ENCODE measurements at regions not wholly inside any gene's neighbourhood (a gene's known extent, or its start where the extent isn't known, plus 50 kb on each side); places are given as distances from the start of the nearest gene placed in this dataset.

DNA sequence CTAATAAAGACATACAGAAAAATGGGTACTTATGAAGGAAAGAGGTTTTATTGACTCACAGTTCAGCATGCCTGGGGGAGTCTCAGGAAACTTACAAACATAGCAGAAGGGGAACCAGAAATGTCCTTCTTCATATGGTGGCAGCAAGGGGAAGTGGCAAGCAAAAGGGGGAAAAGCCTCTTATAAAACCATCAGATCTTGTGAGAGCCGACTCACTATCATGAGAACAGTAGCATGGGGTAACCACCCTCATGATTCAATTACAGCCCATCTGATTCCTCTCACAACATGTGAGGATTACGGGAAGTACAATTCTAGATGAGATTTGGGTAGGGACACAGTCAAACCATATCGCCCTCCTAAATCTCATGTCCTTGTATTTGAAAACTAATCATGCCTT lies 1305.4 kb upstream of the SORCS1 start:
- 100% methylated on average over 1 of the region's 3 CpGs; no CpG with 5 or more reads in 1 of the 2 experiments for WGBS, 2 experiments (ENCODE audit: insufficient coverage in 2 of 2)
- peaks cover 10% of the 10 kb centered on the region for H3K9me3 ChIP-seq (ENCODE audit: control insufficient read depth, low read length)
- no peaks in the 10 kb centered on the region for H3K4me1 ChIP-seq (ENCODE audit: control insufficient read depth, insufficient read depth, low read length, poor library complexity, severe bottlenecking)
- H3K4me3 ChIP-seq (ENCODE audit: extremely low read depth, insufficient read depth, low read length, poor library complexity, severe bottlenecking), result no peak overlapping the region
- H3K27ac ChIP-seq (ENCODE audit: low read depth, low read length, severe bottlenecking), result no peak overlapping the region
- H3K36me3 ChIP-seq (ENCODE audit: control insufficient read depth, insufficient read depth, low read length), result no peaks in the 10 kb centered on the region

DNA sequence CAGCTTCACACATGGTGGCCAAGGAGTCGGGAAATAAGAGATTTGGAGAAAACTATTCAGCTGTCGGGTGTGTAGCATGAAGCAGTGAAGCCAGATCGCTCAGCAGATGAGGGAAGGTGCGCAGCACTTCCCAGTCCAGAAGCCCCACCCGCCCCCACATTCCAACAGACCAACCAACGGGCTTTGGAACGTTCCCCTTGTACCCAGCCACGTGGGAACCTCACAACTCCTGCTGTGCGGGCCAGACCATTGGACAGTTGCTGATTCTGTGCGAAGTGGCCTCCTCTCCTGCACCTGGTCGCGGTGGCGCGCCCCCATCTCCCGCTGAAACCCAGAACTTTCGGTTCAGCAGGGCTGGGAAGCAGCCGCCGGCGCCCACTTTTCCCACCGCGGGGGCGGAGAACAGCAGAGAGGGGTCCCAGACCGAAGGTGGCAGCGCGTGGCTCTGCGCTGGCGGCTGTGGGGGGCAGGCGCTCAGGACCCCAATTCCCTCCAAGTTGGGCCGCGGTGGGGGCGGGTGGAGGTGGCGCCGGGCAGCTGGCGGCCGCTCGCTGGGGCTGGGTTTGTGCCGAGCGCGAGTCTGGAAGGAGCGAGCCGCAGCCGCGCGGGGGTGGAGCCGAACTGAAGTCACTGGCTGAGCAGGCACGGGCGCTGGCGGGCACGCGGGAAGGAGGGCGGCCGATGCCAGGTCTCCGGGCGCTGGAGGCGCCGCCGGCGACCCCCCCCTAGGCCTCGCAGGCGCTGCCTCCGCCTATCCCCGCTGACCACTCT lies 1301.5 kb upstream of the SORCS1 start:
- Histone ChIP-seq H3K36me3 (ENCODE audit: control insufficient read depth, insufficient read depth, low read length) (no peaks in the 10 kb centered on the region), H3K9me3 (ENCODE audit: control insufficient read depth, low read length) (peaks cover 7% of the 10 kb centered on the region), H3K4me3 (ENCODE audit: extremely low read depth, insufficient read depth, low read length, poor library complexity, severe bottlenecking) (peak overlapping the region; percentile 36), H3K27ac (ENCODE audit: low read depth, low read length, severe bottlenecking) (no peak overlapping the region), H3K4me1 (ENCODE audit: control insufficient read depth, insufficient read depth, low read length, poor library complexity, severe bottlenecking) (no peaks in the 10 kb centered on the region)
- 10 to 13% methylated on average over 25 to 54 of the region's 62 CpGs for WGBS, 2 experiments (ENCODE audit: insufficient coverage in 2 of 2)

DNA sequence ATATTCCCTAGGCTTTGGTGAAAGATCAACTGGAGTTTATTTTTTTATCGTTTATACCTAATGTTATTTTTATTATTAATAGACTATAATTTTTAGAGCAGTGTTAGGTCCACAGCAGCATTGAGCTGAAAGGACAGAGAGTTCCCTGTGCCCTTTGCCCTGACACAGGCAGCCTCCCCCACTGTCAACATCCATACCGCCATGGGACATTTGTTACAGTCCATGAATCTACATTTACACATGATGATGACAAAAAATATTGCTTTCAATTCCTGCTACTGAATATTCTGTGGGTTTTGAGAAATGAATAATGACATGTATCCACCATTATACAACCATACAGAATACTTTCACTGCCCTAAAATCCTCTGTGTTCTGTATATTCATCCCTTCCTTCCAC lies 1297.5 kb upstream of the SORCS1 start:
- no peaks in the 10 kb centered on the region for H3K4me1 ChIP-seq (ENCODE audit: control insufficient read depth, insufficient read depth, low read length, poor library complexity, severe bottlenecking)
- WGBS, 2 experiments (ENCODE audit: insufficient coverage in 2 of 2), result 100% methylated on average over 1 of the region's 2 CpGs; no CpG with 5 or more reads in 1 of the 2 experiments
- H3K4me3 ChIP-seq (ENCODE audit: extremely low read depth, insufficient read depth, low read length, poor library complexity, severe bottlenecking), result no peak overlapping the region
- H3K9me3 ChIP-seq (ENCODE audit: control insufficient read depth, low read length), result no peaks in the 10 kb centered on the region
- H3K27ac ChIP-seq (ENCODE audit: low read depth, low read length, severe bottlenecking), result no peak overlapping the region
- H3K36me3 ChIP-seq (ENCODE audit: control insufficient read depth, insufficient read depth, low read length), result no peaks in the 10 kb centered on the region

DNA sequence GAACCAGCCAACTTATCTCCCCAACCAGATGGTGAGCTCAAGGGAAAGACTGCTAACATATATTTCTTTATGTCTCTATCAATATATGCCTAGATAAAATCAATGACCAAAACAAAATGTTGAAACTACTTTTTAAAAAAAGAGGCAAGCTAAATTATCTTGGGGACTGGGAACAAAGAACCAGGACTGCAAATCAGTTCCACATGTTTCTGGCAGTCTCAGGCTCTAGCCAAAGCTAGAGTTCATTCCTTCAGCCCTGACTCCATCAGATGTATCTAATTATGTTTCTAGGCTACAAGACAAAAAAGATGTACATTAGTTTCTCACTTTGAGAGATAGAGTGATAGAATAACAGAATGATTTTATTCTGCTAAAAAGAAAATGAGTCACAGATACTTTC lies 1290.3 kb upstream of the SORCS1 start:
- no peaks in the 10 kb centered on the region for H3K36me3 ChIP-seq (ENCODE audit: control insufficient read depth, insufficient read depth, low read length)
- H3K27ac ChIP-seq (ENCODE audit: low read depth, low read length, severe bottlenecking), result no peak overlapping the region
- H3K4me3 ChIP-seq (ENCODE audit: extremely low read depth, insufficient read depth, low read length, poor library complexity, severe bottlenecking), result no peak overlapping the region
- no peaks in the 10 kb centered on the region for H3K4me1 ChIP-seq (ENCODE audit: control insufficient read depth, insufficient read depth, low read length, poor library complexity, severe bottlenecking)
- H3K9me3 ChIP-seq (ENCODE audit: control insufficient read depth, low read length), result no peaks in the 10 kb centered on the region

DNA sequence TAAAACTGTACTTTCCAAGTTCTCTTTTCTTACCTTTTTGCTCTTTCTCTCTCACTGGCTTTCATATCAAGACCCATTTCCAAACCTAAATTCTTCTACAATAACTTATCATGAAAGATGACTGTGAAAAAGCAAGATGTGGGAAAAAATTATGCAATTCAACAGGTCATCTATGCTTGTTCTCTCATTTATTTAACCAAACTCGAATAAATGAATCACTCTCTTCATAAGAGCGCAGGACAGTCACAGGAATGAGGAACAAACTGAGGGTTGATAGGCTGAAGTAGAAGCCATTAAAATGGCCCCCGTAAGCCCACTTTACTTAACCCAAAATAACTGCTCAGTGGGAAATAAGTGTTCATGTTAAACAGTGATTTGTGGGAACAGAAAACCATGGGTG lies 1289.7 kb upstream of the SORCS1 start:
- Histone ChIP-seq H3K27ac (ENCODE audit: low read depth, low read length, severe bottlenecking) (no peak overlapping the region), H3K4me3 (ENCODE audit: extremely low read depth, insufficient read depth, low read length, poor library complexity, severe bottlenecking) (no peak overlapping the region), H3K4me1 (ENCODE audit: control insufficient read depth, insufficient read depth, low read length, poor library complexity, severe bottlenecking) (no peaks in the 10 kb centered on the region), H3K36me3 (ENCODE audit: control insufficient read depth, insufficient read depth, low read length) (no peaks in the 10 kb centered on the region), H3K9me3 (ENCODE audit: control insufficient read depth, low read length) (no peaks in the 10 kb centered on the region)
- no CpG with 5 or more reads among the region's 3 CpGs for WGBS, 2 experiments (ENCODE audit: insufficient coverage in 2 of 2)

DNA sequence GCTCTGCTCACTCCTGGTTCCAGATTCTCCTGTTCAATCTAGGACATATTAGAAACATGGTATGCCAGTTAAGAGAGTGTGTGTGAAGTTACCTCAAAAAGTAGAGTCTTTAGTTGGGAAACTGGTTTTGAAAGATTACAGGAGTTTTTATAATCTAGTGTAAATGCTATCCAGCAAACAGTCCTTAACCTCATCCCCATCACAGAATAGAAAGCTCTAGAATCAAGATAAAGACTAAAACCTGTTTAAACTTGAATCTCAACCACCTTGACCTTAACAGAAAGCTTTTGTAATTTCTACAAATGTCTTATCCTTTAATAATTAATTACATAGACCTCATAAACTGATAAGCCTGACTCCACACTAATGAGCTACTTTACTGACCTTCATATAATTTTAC lies 1288.7 kb upstream of the SORCS1 start:
- no peaks in the 10 kb centered on the region for H3K9me3 ChIP-seq (ENCODE audit: control insufficient read depth, low read length)
- no peak overlapping the region for H3K4me3 ChIP-seq (ENCODE audit: extremely low read depth, insufficient read depth, low read length, poor library complexity, severe bottlenecking)
- no peak overlapping the region for H3K27ac ChIP-seq (ENCODE audit: low read depth, low read length, severe bottlenecking)
- no peaks in the 10 kb centered on the region for H3K36me3 ChIP-seq (ENCODE audit: control insufficient read depth, insufficient read depth, low read length)
- H3K4me1 ChIP-seq (ENCODE audit: control insufficient read depth, insufficient read depth, low read length, poor library complexity, severe bottlenecking), result no peaks in the 10 kb centered on the region

DNA sequence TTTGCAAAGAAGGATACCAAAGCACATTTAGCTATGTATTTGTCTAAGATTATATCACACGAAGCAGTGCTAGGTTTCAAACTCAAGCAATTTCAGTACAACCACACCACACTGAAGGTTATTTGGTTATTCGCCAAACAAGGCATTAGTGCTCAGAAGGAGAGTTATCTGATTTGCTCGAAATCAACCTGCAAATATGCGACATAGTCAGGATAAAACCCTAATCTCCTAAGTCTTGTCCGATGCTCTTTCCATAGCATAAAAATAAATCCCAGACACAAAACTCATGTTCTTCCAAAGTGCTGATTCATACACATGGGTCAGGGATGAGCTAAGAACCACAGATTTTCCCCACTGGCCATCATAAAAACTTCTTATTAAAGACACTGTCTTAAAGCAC lies 1288.0 kb upstream of the SORCS1 start:
- no peak overlapping the region for H3K4me3 ChIP-seq (ENCODE audit: extremely low read depth, insufficient read depth, low read length, poor library complexity, severe bottlenecking)
- no peaks in the 10 kb centered on the region for H3K9me3 ChIP-seq (ENCODE audit: control insufficient read depth, low read length)
- H3K4me1 ChIP-seq (ENCODE audit: control insufficient read depth, insufficient read depth, low read length, poor library complexity, severe bottlenecking), result no peaks in the 10 kb centered on the region
- 100% methylated on average over 2 of the region's 5 CpGs for WGBS, 2 experiments (ENCODE audit: insufficient coverage in 2 of 2)
- H3K36me3 ChIP-seq (ENCODE audit: control insufficient read depth, insufficient read depth, low read length), result no peaks in the 10 kb centered on the region
- no peak overlapping the region for H3K27ac ChIP-seq (ENCODE audit: low read depth, low read length, severe bottlenecking)

DNA sequence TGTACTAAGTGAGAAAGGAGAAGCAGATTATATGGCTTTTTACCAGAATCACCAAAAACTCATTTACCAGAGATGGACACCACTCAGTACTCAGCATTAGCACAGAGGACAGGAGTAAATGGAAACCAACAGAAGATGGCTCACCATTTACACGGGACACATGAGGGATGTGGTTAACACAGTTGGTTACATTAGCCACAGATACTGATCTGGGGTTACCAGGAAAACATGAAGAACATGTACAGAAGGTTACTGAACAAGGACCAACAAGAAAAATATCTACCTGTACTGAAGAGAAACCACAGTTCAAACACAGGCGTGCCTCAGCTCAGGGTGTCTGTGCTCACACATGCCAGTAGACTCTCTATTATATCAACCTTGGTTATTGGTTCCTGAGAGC lies 1285.8 kb upstream of the SORCS1 start:
- peaks cover 3% of the 10 kb centered on the region for H3K9me3 ChIP-seq (ENCODE audit: control insufficient read depth, low read length)
- H3K36me3 ChIP-seq (ENCODE audit: control insufficient read depth, insufficient read depth, low read length), result no peaks in the 10 kb centered on the region
- no peaks in the 10 kb centered on the region for H3K4me1 ChIP-seq (ENCODE audit: control insufficient read depth, insufficient read depth, low read length, poor library complexity, severe bottlenecking)
- 86 to 100% methylated on average over 1 to 2 of the region's 2 CpGs for WGBS, 2 experiments (ENCODE audit: insufficient coverage in 2 of 2)
- no peak overlapping the region for H3K4me3 ChIP-seq (ENCODE audit: extremely low read depth, insufficient read depth, low read length, poor library complexity, severe bottlenecking)
- no peak overlapping the region for H3K27ac ChIP-seq (ENCODE audit: low read depth, low read length, severe bottlenecking)

DNA sequence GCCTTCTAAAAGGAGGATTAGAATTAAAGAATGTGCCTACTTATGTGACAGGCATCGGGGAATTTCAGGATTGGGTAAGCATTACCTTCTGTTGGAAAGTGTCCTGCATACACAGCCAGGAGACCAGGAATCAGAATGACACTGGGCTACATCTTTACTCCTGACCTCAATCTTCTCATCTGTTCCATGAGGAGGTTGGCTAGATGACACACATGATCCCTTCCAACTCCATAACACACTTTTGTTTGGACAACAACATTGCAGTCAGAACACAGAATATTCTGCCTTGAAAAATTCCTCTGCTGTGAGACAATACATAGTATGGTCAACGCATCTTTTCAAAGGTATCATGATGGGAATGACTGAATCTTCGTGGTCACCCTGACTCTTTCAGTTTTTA lies 1281.2 kb upstream of the SORCS1 start:
- H3K4me3 ChIP-seq (ENCODE audit: extremely low read depth, insufficient read depth, low read length, poor library complexity, severe bottlenecking), result no peak overlapping the region
- no peaks in the 10 kb centered on the region for H3K36me3 ChIP-seq (ENCODE audit: control insufficient read depth, insufficient read depth, low read length)
- 83 to 91% methylated on average over 2 to 3 of the region's 3 CpGs for WGBS, 2 experiments (ENCODE audit: insufficient coverage in 2 of 2)
- peaks cover 3% of the 10 kb centered on the region for H3K9me3 ChIP-seq (ENCODE audit: control insufficient read depth, low read length)
- no peaks in the 10 kb centered on the region for H3K4me1 ChIP-seq (ENCODE audit: control insufficient read depth, insufficient read depth, low read length, poor library complexity, severe bottlenecking)
- no peak overlapping the region for H3K27ac ChIP-seq (ENCODE audit: low read depth, low read length, severe bottlenecking)

DNA sequence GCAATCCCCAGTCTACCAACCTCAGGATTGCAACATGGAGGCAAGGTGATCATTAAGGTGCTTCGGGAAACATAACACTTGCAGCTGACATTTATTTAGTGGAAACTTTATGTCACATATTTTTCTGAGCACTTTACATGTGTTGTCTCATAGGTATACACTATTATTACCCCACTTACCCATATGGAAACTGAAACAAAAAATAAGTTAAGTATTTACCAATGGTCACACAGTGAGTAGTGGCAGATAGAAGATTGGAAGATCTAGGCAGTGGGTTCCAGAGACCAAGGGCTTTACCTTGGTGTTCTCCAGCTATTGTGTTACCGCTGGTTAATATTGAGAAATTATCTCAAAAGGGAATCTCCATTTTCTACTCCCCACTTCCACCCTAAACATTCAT lies 1279.1 kb upstream of the SORCS1 start:
- Histone ChIP-seq H3K9me3 (ENCODE audit: control insufficient read depth, low read length) (peaks cover 3% of the 10 kb centered on the region), H3K27ac (ENCODE audit: low read depth, low read length, severe bottlenecking) (no peak overlapping the region), H3K36me3 (ENCODE audit: control insufficient read depth, insufficient read depth, low read length) (no peaks in the 10 kb centered on the region), H3K4me1 (ENCODE audit: control insufficient read depth, insufficient read depth, low read length, poor library complexity, severe bottlenecking) (no peaks in the 10 kb centered on the region), H3K4me3 (ENCODE audit: extremely low read depth, insufficient read depth, low read length, poor library complexity, severe bottlenecking) (no peak overlapping the region)
- WGBS, 2 experiments (ENCODE audit: insufficient coverage in 2 of 2), result no CpG with 5 or more reads among the region's 2 CpGs

DNA sequence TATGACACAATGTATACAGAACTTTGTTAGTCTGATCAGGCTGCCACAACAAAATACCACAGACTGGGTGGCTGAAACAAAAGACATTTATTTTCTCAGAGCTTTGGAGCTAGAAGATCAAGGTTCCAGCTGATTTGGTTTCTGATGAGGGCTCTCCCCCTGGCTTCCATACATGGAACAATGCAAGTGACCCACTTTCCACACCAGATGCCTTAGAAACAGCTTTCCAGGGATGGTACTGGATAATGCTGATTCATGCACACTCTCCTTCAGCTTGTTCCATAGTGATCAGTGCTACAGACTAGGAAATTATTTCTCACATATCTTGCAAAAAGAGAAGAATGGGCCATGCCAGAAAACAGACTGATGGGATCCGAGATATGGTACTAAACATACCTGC lies 1274.9 kb upstream of the SORCS1 start:
- no peaks in the 10 kb centered on the region for H3K36me3 ChIP-seq (ENCODE audit: control insufficient read depth, insufficient read depth, low read length)
- H3K4me3 ChIP-seq (ENCODE audit: extremely low read depth, insufficient read depth, low read length, poor library complexity, severe bottlenecking), result no peak overlapping the region
- H3K27ac ChIP-seq (ENCODE audit: low read depth, low read length, severe bottlenecking), result no peak overlapping the region
- 40 to 89% methylated on average over 1 of the region's 1 CpG for WGBS, 2 experiments (ENCODE audit: insufficient coverage in 2 of 2)
- H3K9me3 ChIP-seq (ENCODE audit: control insufficient read depth, low read length), result no peaks in the 10 kb centered on the region
- no peaks in the 10 kb centered on the region for H3K4me1 ChIP-seq (ENCODE audit: control insufficient read depth, insufficient read depth, low read length, poor library complexity, severe bottlenecking)

All from mesodermal cell (in vitro differentiated cells).